LNCAP (cell line): ENCODE measurements at regions not wholly inside any gene's neighbourhood (a gene's known extent, or its start where the extent isn't known, plus 50 kb on each side); places are given as distances from the start of the nearest gene placed in this dataset.

Experiments
- TF ChIP-seq, protein P1 (sequence below): fragments of 450-650 bp; IDR thresholded peaks from 2 replicates; pipeline ENCODE4 v1.5.1; 2017; ENCODE audit warnings: mild to moderate bottlenecking

DNA sequence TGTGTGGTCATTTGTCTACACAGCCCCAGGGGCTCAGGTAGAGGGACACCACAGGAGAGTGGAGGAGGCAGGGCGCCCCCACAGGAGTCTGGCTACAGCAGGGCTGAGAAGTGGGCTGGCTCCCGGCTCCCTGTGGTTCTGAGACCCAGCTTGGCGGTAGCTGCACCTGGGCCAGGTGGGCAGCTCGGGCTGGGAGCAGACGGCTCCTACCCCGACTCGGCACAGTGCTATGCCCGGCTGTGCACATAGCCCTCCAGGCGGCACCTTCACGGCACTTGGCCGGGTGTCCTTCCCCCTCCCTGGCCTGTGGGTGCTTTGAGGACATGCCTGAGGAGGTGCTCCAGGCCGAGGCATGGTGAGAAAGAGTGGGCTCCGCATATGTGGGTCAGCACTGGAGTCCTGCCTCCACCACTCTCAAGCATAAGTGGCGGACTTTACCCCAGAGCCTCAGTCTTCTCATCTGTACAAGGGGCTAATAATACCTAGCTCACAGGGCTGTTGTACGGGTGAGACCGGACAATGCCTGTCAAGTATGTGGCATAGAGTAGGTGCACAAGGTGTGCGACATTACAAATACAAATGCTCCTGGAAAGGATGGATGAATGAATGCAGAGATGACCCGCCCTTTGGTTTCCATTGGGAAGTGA lies 50.1 kb upstream of the JPH3 start:
- TF ChIP-seq, protein P1, sequence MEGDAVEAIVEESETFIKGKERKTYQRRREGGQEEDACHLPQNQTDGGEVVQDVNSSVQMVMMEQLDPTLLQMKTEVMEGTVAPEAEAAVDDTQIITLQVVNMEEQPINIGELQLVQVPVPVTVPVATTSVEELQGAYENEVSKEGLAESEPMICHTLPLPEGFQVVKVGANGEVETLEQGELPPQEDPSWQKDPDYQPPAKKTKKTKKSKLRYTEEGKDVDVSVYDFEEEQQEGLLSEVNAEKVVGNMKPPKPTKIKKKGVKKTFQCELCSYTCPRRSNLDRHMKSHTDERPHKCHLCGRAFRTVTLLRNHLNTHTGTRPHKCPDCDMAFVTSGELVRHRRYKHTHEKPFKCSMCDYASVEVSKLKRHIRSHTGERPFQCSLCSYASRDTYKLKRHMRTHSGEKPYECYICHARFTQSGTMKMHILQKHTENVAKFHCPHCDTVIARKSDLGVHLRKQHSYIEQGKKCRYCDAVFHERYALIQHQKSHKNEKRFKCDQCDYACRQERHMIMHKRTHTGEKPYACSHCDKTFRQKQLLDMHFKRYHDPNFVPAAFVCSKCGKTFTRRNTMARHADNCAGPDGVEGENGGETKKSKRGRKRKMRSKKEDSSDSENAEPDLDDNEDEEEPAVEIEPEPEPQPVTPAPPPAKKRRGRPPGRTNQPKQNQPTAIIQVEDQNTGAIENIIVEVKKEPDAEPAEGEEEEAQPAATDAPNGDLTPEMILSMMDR, result no peak

DNA sequence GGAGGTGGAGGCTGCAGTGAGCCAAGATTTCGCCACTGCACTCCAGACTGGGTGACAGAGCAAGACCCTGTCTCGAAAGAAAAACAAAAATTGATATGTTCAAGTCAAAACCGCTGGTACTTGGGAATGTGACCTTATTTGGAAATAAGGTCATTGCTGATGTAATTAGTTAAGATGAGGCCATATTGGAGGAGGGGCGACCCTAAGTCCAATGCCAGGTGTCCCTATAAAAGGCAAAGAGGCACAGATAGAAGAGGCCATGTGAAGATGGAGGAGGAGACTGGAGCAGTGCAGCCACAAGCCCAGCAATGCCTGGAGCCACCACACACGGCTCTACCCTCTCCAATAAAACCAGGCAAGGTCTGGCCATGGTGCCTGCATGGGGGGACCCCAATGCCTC lies 50.8 kb upstream of the JPH3 start:
- TF ChIP-seq, protein P1, result no peak

DNA sequence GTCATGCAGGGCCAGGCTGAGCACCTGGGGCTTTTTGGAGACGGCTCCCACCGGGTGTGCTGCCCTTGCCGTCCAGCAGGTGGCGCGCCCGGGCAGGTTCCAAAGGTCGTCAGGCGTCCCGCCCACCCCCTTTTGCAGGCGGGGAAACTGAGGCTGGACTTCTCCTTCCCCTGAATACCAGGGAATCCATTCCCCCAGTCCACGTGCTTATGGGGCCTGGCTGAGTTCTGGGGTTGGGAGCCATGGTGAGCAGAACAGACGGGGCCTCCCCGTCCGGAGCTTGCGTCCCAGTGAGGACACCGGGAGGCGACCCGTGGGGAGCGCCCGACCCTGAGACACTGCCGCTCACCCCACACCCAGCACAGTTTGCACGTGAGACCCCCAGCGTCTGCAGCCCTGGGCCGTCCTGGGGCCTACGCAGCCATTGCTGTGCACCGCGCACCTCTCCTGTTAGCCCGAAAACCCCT lies 51.8 kb upstream of the JPH3 start:
- TF ChIP-seq, protein P1, result peak; percentile 98

DNA sequence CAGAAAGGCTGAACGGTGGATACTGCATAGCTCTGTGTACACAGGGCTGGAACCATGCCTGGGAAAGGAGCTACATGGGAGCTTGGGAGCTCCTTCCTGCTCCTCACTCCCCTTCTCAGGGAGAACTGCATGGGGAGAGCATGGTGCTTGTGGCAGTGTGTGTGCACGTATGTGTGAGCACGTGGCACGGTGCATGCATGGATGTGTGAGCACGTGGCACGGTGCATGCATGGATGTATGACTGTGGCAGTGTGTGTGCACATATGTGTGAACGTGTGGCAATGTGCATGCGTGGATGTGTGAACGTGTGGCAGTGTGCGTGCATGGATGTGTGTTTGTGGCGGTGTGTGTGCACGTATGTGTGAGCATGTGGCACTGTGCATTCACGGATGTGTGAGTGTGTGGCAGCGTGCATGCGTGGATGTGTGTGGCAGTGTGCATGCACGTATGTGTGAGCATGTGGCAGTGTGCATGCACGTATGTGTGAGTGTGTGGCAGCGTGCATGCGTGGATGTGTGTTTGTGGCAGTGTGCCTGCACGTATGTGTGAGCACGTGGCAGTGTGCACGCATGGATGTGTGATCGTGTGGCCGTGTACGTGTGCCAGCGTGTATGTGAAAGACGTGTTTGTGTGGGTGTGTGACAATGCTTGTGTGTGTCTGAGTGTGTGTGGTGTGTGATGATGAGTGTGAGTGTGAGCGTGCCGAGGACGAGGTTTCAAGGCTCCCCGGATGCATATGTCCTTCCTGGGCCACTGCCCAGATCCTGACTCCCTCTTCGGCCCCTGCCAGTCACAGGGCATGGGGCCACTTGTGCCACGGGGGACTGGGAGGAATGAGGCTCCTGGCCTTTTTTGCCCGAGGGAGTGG lies 52.4 kb upstream of the JPH3 start:
- TF ChIP-seq, protein P1, result no peak

DNA sequence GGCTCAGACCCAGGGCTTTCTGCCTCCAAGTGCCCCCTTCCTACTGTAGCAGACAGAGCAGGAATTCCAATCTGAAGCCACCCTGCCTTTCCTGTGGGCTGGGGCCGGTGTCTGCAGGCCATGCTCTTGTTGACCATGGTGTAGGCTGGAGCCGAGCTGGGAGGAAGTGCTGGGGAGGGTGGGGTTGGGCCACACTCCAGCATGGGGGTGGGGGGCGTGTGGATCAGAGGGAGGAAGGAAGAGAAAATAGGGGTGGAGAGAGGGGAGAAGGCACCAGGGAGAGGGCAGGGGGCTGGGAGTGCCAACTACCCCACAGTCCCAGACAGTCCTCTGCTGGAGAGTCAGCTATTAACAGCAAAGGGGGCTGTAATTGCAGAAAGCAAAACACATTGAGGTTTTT lies 54.3 kb upstream of the JPH3 start:
- TF ChIP-seq, protein P1, result no peak

GRCh38 chr16:87543436-87544191 lies 50.8 kb upstream of the ZCCHC14 start:
- TF ChIP-seq, protein P1, result no peak

DNA sequence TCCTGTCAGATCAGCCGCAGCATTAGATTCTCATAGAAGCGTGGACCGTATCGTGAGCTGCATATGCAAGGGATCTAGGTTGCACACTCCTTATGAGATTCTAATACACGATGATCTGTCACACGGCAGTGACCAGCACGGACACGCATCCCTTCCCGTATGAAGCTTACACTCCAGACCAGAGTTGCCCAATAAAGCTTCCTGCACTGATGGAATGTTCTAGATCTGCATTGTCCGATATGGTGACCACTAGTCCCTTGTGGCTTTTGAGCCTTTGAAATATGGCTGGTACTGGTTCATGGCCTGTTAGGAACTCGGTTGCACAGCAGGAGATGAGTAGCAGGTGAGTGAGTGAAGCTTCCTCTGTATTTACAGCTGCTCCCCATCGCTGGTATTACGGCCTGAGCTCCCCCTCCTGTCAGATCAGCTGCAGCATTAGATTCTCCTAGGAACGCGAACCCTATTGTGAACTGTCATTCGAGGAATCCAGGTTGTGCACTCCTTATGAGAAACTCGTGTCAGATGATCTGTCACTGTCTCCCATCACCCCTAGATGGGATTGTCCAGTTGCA lies 49.8 kb upstream of the ZCCHC14 start:
- TF ChIP-seq, protein P1, result no peak
